Hepatocyte (in vitro differentiated cells): ENCODE measurements at regions not wholly inside any gene's neighbourhood (a gene's known extent, or its start where the extent isn't known, plus 50 kb on each side); places are given as distances from the start of the nearest gene placed in this dataset.

Source experiments
- DNase-seq: peaks from one replicate; pipeline ENCODE4 v3.0.0-alpha.2; 2016; ENCODE audit warnings: low spot score
- H2AFZ ChIP-seq: fragments of 200-600 bp; sonication (generic); 2 replicates; pipeline ENCODE4 v1.6.0; 2016; ENCODE audit warnings: antibody characterized with exemption, mild to moderate bottlenecking
- H3K27ac ChIP-seq: fragments of 200-600 bp; sonication (generic); 2 replicates; pipeline ENCODE4 v1.5.1; 2016; ENCODE audit warnings: mild to moderate bottlenecking
- H3K27me3 ChIP-seq: fragments of 200-600 bp; sonication (generic); 2 replicates; pipeline ENCODE4 v1.6.1; 2016
- H3K36me3 ChIP-seq: fragments of 200-600 bp; sonication (generic); replicated peaks from 2 replicates; pipeline ENCODE4 v1.5.1; 2016; ENCODE audit warnings: low read depth; ENCODE audit not compliant: insufficient read depth
- H3K4me1 ChIP-seq: fragments of 200-600 bp; sonication (generic); 2 replicates; pipeline ENCODE4 v1.5.1; 2016; ENCODE audit warnings: mild to moderate bottlenecking, moderate library complexity; ENCODE audit not compliant: insufficient read depth
- H3K4me2 ChIP-seq: fragments of 200-600 bp; sonication (generic); 2 replicates; pipeline ENCODE4 v1.6.0; 2016
- H3K4me3 ChIP-seq: fragments of 200-600 bp; sonication (generic); 2 replicates; pipeline ENCODE4 v1.5.1; 2016; ENCODE audit warnings: mild to moderate bottlenecking
- H3K79me2 ChIP-seq: fragments of 200-600 bp; sonication (generic); 2 replicates; pipeline ENCODE4 v1.6.0; 2017; ENCODE audit warnings: mild to moderate bottlenecking
- H3K9me2 ChIP-seq: fragments of 200-600 bp; sonication (generic); replicated peaks from 2 replicates; pipeline ENCODE4 v1.6.0; 2017; ENCODE audit warnings: mild to moderate bottlenecking; ENCODE audit not compliant: insufficient read depth
- H3K9me3 ChIP-seq: fragments of 200-600 bp; sonication (generic); 2 replicates; pipeline ENCODE4 v1.5.1; 2016; ENCODE audit warnings: low read depth, mild to moderate bottlenecking
- H4K20me1 ChIP-seq: fragments of 200-600 bp; sonication (generic); 2 replicates; pipeline ENCODE4 v1.6.0; 2016; ENCODE audit warnings: mild to moderate bottlenecking; ENCODE audit not compliant: insufficient read depth, poor library complexity, severe bottlenecking
- CTCF ChIP-seq: fragments of 200-600 bp; sonication (generic); IDR thresholded peaks from 2 replicates; pipeline ENCODE4 v1.5.1; 2016; ENCODE audit warnings: antibody characterized with exemption, mild to moderate bottlenecking; ENCODE audit not compliant: poor library complexity
- EZH2 ChIP-seq: fragments of 200-600 bp; sonication (generic); IDR thresholded peaks from 2 replicates; pipeline ENCODE4 v1.6.1; 2016; ENCODE audit warnings: antibody characterized with exemption, mild to moderate bottlenecking, borderline replicate concordance
- EZH2phosphoT487 ChIP-seq: fragments of 200-600 bp; sonication (generic); IDR thresholded peaks from one replicate; pipeline ENCODE4 v1.6.1; 2018; ENCODE audit warnings: antibody characterized with exemption, mild to moderate bottlenecking, low read depth, moderate library complexity; ENCODE audit not compliant: unreplicated experiment, severe bottlenecking
- WGBS: methylation state at CpG from one replicate; pipeline ENCODE4 v1.1.6; 2016; ENCODE audit warnings: low lambda C conversion rate; ENCODE audit errors: missing lambda C conversion rate; 5-methylcytosine and 5-hydroxymethylcytosine counted together

GRCh38 chr14:101367421-101368261 lies 193.7 kb upstream of the DIO3 start:
- no peak for DNase-seq
- Histone ChIP-seq H3K9me3 (no peaks in the 10 kb centered on the region), H3K9me2 (no peaks in the 10 kb centered on the region), H3K36me3 (no peaks in the 10 kb centered on the region), H3K4me2 (no peak overlapping the region), H3K4me1 (peaks cover 20% of the 10 kb centered on the region), H3K79me2 (no peaks in the 10 kb centered on the region), H2AFZ (no peak overlapping the region), H3K4me3 (no peak overlapping the region), H4K20me1 (no peaks in the 10 kb centered on the region), H3K27me3 (no peaks in the 10 kb centered on the region), H3K27ac (no peak overlapping the region)
- 89% methylated on average over 23 of the region's 23 CpGs for WGBS
- TF ChIP-seq EZH2: no peak
- no peak for TF ChIP-seq EZH2phosphoT487
- TF ChIP-seq CTCF: no peak

DNA sequence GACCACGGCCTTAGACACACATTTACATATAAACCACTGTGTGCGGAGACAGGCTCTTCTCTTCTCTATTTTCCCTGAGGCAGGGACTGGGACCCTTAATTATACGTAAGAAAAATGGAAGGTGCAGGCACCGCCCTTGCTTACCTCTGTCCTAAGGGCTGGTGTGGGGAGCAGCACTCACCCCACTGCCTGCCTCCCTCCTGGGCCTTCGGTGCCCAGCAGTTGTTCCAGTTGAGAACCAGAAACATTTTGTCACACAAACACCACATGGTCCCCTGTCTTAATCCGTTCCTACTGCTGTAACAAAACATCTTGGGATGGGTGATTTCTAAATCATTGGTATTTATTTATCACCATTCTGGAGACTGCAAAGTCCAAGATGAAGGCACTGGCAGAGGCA lies 192.7 kb upstream of the DIO3 start:
- H3K79me2 ChIP-seq: no peaks in the 10 kb centered on the region
- no peaks in the 10 kb centered on the region for H3K9me2 ChIP-seq
- H3K9me3 ChIP-seq: no peaks in the 10 kb centered on the region
- H3K27ac ChIP-seq: no peak overlapping the region
- H3K27me3 ChIP-seq: no peaks in the 10 kb centered on the region
- no peaks in the 10 kb centered on the region for H3K36me3 ChIP-seq
- TF ChIP-seq CTCF (no peak), EZH2 (no peak), EZH2phosphoT487 (no peak)
- no peak overlapping the region for H3K4me3 ChIP-seq
- H2AFZ ChIP-seq: no peak overlapping the region
- H3K4me2 ChIP-seq: no peak overlapping the region
- 85% methylated on average over 6 of the region's 6 CpGs for WGBS
- peaks cover 20% of the 10 kb centered on the region for H3K4me1 ChIP-seq
- no peaks in the 10 kb centered on the region for H4K20me1 ChIP-seq
- DNase-seq: no peak

- Histone ChIP-seq H4K20me1 (no peaks in the 10 kb centered on the region), H3K9me2 (no peaks in the 10 kb centered on the region), H3K4me1 (peaks cover 15% of the 10 kb centered on the region), H3K4me3 (no peak overlapping the region), H3K36me3 (no peaks in the 10 kb centered on the region), H3K9me3 (no peaks in the 10 kb centered on the region), H3K79me2 (no peaks in the 10 kb centered on the region), H2AFZ (no peak overlapping the region), H3K27ac (no peak overlapping the region), H3K4me2 (no peak overlapping the region), H3K27me3 (no peaks in the 10 kb centered on the region)
- WGBS: 92% methylated on average over 17 of the region's 17 CpGs
- DNase-seq: no peak
- TF ChIP-seq EZH2phosphoT487 (no peak), EZH2 (no peak), CTCF (no peak)
These were observed 191.9 kb upstream of the DIO3 start for GRCh38 chr14:101369194-101369915.
